ENCODE measurements at regions not wholly inside any gene's neighbourhood (a gene's known extent, or its start where the extent isn't known, plus 50 kb on each side); places are given as distances from the start of the nearest gene placed in this dataset.
A peak's percentile ranks its signal among the peaks of the same experiment; 100 is the strongest.

GRCh38 chr11:44416776-44417175 is 106.8 kb upstream of the ALX4 start:
- no peak for TF ChIP-seq CTCF (conservative IDR thresholded peaks at IDR 0.05; ENCODE audit: low read depth, low read length)
- DNase-seq (ENCODE audit: low read depth): peak; percentile 70
- H3K4me3 ChIP-seq (ENCODE audit: low read depth, low read length): no peak overlapping the region

GRCh38 chr11:44417731-44418455 is 108.0 kb upstream of the ALX4 start:
- no peak for TF ChIP-seq CTCF (conservative IDR thresholded peaks at IDR 0.05; ENCODE audit: low read depth, low read length)
- no peak overlapping the region for H3K4me3 ChIP-seq (ENCODE audit: low read depth, low read length)
- DNase-seq (ENCODE audit: low read depth): no peak

- TF ChIP-seq CTCF (conservative IDR thresholded peaks at IDR 0.05; ENCODE audit: low read depth, low read length): no peak
- DNase-seq (ENCODE audit: low read depth): no peak
- H3K4me3 ChIP-seq (ENCODE audit: low read depth, low read length): no peak overlapping the region
Observed at GRCh38 chr11:44418456-44418830, 108.5 kb upstream of the ALX4 start.

GRCh38 chr11:44421090-44421675 is 111.2 kb upstream of the ALX4 start:
- no peak for DNase-seq (ENCODE audit: low read depth)
- no peak for TF ChIP-seq CTCF (conservative IDR thresholded peaks at IDR 0.05; ENCODE audit: low read depth, low read length)
- H3K4me3 ChIP-seq (ENCODE audit: low read depth, low read length): no peak overlapping the region

- no peak for DNase-seq (ENCODE audit: low read depth)
Observed at GRCh38 chr11:44423289-44423688, 113.3 kb upstream of the ALX4 start.

GRCh38 chr11:44424841-44425240 is 114.9 kb upstream of the ALX4 start:
- TF ChIP-seq CTCF (conservative IDR thresholded peaks at IDR 0.05; ENCODE audit: low read depth, low read length): no peak
- no peak overlapping the region for H3K4me3 ChIP-seq (ENCODE audit: low read depth, low read length)
- no peak for DNase-seq (ENCODE audit: low read depth)

More at GRCh38 chr11:44423289-44423688, 113.3 kb upstream of the ALX4 start:
- H3K4me3 ChIP-seq (ENCODE audit: low read depth, low read length): no peak overlapping the region
- no peak for TF ChIP-seq CTCF (conservative IDR thresholded peaks at IDR 0.05; ENCODE audit: low read depth, low read length)

GRCh38 chr11:44426119-44426518 is 116.2 kb upstream of the ALX4 start:
- no peak overlapping the region for H3K4me3 ChIP-seq (ENCODE audit: low read depth, low read length)
- no peak for DNase-seq (ENCODE audit: low read depth)
- no peak for TF ChIP-seq CTCF (conservative IDR thresholded peaks at IDR 0.05; ENCODE audit: low read depth, low read length)

All from epithelial cell of proximal tubule (primary cell).